ENCODE measurements at regions not wholly inside any gene's neighbourhood (a gene's known extent, or its start where the extent isn't known, plus 50 kb on each side); places are given as distances from the start of the nearest gene placed in this dataset.
"Not testable (repeated sequence)": the region's sequence is repeated elsewhere in the genome, so short reads cannot be mapped to it uniquely, and the experiment has no call there.

GRCh38 chr7:409339-410281 is 110.0 kb downstream of the PDGFA start:
- no peak for DNase-seq (ENCODE audit: low spot score)

DNA sequence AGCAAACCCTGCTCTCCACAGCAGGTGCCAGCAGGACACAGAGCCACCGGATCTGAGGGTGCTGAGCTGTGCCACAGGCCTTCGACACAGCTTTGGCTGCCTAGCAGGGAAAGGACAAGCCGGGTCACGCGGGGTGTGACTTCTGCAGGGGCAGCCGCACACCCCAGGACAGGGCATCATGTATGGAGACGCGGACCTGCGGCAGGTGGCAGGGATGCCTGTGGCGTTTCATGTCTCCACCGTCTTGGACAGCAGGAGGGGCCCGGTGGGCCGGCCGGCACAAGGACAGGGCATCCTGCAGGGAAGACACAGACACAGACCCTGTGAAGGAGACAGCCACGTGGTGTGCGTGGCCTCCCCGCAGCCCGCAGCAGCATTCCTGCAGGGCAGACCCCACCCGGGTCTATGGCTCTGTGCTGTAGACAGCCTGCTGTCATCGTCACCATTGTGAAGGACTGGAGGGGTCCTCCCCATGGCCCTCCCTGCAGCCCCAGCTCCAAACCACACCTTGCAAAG is 109.2 kb downstream of the PDGFA start:
- DNase-seq (ENCODE audit: low spot score): no peak

DNA sequence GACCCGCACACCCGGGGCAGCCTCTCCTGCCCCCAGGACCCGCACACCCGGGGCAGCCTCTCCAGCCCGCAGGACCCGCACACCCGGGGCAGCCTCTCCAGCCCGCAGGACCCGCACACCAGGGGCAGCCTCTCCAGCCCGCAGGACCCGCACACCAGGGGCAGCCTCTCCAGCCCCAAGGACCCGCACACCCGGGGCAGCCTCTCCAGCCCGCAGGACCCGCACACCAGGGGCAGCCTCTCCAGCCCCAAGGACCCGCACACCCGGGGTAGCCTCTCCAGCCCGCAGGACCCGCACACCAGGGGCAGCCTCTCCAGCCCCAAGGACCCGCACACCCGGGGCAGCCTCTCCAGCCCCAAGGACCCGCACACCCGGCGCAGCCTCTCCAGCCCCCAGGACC is 108.5 kb downstream of the PDGFA start:
- not testable (repeated sequence) for DNase-seq (ENCODE audit: low spot score)

DNA sequence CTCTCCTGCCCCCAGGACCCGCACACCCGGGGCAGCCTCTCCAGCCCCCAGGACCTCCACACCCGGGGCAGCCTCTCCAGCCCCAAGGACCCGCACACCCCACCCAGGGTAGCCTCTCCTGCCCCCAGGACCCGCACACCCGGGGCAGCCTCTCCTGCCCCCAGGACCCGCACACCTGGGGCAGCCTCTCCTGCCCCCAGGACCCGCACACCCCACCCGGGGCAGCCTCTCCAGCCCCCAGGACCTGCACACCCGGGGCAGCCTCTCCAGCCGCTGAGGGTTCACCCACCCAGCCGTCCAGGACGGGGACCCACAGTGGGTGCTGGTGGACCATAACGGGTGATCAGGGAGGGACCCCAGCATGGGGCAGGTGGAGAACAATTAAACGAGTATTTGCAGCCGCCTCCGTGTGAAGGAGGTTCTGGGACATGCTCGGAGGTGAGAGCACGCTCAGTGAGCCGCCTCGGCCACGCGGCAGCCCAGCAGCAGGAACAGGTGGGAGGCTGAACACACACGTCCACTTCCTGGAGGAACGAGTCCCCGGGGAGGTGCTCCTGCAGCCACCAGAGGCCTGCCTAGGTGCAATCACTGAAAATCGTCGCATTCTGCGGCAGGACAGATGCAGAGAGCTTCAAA is 107.9 kb downstream of the PDGFA start:
- DNase-seq (ENCODE audit: low spot score): no peak

GRCh38 chr7:412313-412710 is 107.3 kb downstream of the PDGFA start:
- DNase-seq (ENCODE audit: low spot score): no peak

GRCh38 chr7:414681-415560 is 104.7 kb downstream of the PDGFA start:
- no peak for DNase-seq (ENCODE audit: low spot score)

- DNase-seq (ENCODE audit: low spot score): no peak
These were observed 103.8 kb downstream of the PDGFA start for GRCh38 chr7:415646-416525.

GRCh38 chr7:416761-417624 is 102.7 kb downstream of the PDGFA start:
- DNase-seq (ENCODE audit: low spot score): no peak

GRCh38 chr7:417625-417889 is 102.1 kb downstream of the PDGFA start:
- DNase-seq (ENCODE audit: low spot score): no peak

DNA sequence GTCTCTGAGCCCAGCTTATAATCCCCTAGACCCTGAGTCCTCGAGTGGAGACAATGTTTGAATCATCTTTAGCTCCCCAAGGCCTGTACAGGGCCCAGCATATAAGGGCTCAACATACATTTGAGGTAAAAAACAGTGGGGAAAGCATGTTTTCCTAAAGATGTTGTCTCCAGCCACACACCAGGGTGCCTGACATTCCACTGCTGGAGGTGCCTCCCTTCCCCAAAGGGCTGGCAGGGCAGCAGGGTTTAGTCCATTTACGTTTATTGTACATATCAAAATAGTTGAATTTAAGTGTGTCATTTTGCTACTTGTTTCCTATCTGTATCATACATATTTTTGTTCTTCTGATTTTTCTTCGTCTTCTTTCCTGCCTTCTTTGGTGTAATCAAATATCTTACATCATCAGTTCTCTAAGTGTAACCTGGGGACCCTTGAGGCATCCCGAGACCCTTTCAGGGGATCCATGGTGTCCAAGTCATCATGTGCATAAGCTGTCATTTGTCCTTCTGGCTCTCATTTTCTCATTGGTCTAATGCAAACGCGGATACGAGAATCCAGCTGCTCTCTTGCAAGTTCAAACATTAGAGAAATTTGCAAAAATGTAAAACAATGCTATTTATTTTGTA is 101.6 kb downstream of the PDGFA start:
- DNase-seq (ENCODE audit: low spot score): no peak

DNA sequence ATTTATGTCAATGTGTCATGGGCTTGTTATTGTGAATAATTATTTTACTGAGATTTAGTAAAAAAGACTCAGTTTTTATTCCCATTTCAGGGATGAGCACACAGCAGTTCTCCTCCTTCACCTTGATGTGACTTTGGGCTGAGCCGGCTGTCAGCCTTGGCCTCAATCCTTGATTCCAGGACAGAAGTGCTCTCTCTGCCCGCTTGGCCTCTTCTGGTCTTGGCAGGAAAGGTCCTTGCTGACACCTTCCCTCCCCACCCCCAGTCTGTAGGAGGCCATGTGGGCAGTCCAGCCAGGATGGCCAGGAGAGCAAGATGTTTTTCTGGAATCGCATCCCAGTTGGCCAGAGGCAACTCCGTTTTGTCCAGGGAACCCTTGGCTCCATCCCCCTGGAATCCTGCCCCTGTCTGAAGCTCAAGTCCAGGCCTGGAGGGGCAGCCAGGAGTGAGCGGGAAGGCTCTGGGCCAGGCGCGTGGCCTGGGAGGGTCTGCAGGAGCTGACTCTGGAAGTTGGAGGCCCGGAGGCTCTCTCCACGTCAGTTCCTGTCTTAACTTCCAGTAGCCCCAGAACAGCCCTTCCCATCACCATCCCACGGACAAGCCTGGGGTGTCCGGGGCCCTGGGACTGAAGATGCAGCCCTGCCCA is 100.9 kb downstream of the PDGFA start:
- DNase-seq (ENCODE audit: low spot score): no peak

DNA sequence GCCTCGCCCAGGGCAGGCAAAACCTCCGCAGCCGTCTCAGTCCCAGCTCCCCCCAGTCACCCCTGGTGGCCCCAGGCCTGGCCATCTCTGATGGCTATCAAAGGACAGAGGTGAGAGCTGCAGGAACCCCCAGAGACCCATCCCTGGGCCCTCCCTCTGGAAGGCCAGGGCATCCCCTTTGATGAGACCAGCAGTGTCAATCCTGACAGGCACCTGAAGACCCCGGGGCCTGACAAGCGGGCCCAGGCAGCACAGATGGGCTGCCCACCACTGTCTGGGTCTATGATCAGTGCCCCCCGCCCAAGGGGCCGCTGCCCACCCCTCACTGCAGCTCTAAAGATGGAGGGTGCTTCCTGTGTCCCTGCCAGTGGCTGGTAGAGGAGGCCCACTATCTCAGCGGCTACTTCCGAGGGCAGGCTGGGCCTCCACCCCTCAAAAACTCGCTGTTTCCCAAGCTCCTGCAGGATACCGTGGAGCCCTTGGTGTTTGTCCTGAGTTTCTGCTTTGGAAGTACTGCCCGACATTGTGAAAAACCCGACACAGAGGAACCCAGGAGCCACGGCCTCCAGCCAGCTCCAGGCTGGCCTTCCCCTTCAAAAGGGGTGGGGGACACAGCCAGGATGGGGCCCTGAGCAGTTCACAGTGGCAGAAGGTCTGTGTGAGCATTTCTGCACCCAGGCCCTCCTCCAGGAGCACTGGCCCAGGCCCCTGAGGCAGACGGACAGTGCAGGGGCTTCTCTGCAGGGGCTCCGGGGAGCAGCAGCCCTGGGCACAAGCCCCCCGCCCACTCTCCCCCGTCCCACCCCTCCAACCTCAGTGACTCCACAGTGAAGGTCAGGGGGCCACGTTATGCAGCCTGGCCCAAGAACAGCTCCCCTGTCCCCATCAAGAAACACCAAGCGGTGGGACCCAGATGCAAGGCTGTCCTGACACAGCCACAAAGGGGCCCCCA is 99.2 kb downstream of the PDGFA start:
- no peak for DNase-seq (ENCODE audit: low spot score)

DNA sequence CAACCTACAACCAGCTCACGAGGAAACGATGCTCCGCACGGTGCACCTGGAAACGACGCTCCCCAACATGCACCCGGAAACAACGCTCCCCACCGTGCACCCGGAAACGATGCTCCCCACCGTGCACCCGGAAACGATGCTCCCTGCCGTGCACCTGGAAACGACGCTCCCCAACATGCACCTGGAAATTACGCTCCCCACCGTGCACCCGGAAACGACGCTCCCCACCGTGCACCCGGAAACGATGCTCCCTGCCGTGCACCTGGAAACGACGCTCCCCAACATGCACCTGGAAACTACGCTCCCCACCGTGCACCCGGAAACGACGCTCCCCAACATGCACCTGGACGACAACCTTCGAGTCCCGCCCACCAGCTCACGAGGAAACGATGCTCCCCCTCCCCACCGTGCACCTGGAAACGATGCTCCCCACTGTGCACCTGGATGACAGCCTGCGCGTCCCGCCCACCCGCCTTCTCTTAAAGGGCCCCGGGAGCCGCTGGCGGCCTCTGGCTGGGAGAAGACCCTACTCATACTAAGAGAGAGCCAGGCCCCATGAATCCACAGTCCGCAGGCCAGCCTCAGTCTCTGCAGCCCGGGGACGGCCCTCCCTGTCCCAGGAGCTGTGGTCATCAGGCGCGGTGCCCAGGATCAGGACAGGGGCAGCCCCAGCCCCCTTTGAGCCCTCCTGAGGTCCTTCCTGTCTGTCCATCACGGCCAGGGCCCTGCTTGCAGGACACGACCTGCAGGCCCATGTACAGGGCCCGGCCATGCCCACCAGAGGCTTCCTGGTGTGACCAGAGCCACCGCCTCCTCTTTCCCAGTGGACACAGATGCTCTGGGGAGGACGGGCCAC is 98.3 kb downstream of the PDGFA start:
- no peak for DNase-seq (ENCODE audit: low spot score)

DNA sequence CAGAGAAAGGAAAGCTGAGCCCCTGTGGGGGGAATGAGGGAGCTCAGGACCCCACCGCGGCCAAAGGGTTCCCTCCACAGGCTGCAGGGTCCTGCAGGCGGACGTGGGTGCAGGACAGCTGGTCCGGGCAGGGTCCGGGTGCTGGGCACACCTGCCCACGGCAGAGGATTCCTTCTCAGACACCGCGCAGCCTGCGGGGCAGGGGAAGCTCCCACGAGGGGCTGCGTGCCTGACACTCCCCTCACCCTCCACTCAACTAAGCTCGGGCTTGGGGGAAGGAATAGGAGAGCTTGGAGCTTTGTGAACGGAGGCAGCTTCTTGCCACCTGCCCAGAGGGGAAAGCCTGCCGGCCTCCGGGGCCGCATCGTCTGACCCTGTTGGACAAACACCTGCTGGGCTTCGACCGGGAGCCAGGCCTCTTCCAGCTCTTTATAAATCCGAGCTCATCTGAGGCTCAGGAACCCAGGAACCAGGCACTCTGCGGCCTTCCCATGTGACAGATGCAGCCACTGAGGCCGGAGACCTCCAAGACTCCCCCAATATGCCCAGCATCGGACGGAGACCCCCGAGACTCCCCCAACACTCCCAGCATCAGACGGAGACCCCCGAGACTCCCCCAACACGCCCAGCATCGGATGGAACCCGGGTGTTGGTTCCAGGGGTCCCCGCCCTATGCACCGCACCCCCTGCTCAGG is 97.3 kb downstream of the PDGFA start:
- DNase-seq (ENCODE audit: low spot score): no peak

GRCh38 chr7:422886-423225 is 96.8 kb downstream of the PDGFA start:
- no peak for DNase-seq (ENCODE audit: low spot score)

DNA sequence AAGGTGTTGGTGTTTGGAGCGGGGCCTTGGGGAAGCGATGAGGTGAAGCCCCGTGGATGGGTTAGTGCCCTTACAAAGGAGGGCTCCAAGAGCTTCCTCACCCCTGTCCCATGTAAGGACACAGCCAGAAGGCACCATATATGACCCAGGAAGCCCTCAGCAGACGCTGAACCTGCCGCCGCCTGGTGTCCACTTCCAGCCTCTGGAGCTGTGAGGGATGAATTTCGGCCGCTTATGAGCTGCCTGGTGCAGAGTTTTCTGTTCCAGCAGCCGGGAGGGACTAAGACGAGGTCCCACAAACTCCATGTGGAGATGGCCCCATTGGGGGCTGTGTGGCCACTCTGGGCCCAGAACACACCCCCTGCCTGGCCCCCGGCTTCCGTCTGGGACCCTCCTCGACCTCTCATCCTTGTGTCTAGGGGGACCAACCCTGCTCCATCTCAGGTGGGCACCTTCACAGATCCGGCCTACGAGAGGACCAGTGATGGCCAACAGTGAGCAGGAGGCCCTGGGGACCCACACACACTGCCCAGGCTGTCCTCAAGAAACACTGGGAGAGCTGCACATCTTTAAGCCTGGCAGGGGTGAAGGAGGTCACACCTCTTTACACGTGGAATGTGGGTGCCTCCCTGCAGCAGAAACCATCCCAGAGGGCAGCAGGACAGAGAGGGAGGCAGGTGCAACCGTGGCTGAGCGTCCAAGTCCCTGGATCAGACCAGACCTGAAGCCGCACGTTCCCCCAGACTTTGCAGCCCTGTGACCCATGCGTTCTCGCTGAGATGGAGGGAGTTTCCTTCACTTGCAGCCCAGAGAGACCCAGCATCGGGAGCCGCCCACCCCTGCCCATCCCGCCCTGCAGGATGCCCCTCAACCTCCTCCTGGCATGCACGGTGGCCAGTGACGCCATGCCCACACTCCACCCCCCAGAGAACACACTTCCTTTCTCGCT is 96.1 kb downstream of the PDGFA start:
- DNase-seq (ENCODE audit: low spot score): no peak
